ENCODE measurements at regions not wholly inside any gene's neighbourhood (a gene's known extent, or its start where the extent isn't known, plus 50 kb on each side); places are given as distances from the start of the nearest gene placed in this dataset.
A peak's percentile ranks its signal among the peaks of the same experiment; 100 is the strongest.

DNA sequence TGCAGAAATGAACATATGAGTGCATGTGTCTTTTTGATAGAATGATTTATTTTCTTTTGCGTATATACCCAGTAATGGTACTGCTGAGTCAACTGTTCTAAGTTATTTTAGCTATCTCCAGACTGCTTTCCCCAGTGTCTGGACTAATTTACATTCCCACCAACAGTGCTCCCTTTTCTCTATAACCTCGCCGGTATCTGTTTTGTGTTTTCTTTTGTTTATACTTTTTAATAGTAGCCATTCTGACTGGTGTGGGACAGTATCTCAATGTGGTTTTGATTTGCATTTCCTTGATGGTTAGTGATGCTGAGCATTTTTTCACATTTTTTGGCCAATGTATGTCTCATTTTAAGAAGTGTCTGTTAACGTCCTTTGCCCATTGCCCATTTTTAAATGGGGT lies 218.6 kb upstream of the KCNIP4 start:
- TF ChIP-seq, protein P1, sequence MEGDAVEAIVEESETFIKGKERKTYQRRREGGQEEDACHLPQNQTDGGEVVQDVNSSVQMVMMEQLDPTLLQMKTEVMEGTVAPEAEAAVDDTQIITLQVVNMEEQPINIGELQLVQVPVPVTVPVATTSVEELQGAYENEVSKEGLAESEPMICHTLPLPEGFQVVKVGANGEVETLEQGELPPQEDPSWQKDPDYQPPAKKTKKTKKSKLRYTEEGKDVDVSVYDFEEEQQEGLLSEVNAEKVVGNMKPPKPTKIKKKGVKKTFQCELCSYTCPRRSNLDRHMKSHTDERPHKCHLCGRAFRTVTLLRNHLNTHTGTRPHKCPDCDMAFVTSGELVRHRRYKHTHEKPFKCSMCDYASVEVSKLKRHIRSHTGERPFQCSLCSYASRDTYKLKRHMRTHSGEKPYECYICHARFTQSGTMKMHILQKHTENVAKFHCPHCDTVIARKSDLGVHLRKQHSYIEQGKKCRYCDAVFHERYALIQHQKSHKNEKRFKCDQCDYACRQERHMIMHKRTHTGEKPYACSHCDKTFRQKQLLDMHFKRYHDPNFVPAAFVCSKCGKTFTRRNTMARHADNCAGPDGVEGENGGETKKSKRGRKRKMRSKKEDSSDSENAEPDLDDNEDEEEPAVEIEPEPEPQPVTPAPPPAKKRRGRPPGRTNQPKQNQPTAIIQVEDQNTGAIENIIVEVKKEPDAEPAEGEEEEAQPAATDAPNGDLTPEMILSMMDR (IDR thresholded peaks at IDR 0.05; ENCODE audit: low read length, missing control alignments): no peak
- DNase-seq (ENCODE audit: low read depth): no peak
- H3K4me3 ChIP-seq (replicated peaks; ENCODE audit: low read depth, low read length): no peak overlapping the region

DNA sequence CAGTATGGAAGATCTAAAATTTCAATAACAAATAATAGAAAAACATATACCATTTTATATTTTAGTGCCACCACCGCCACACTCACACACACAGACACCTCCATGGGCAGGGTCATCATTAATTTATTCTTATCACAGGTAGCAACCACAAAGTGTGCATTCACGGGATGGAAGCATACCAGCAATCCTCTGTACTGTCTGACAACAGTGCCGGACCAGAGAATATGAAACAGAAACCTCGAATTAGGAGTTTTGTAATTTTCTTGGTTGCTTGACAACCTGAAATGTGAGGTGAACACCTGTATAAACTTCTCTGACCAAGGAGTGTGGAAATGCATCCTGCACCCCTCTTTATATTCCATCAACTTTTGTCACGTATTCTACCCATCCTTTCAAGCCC lies 213.9 kb upstream of the KCNIP4 start:
- no peak overlapping the region for H3K4me3 ChIP-seq (replicated peaks; ENCODE audit: low read depth, low read length)
- TF ChIP-seq, protein P1 (IDR thresholded peaks at IDR 0.05; ENCODE audit: low read length, missing control alignments): no peak
- DNase-seq (ENCODE audit: low read depth): no peak

DNA sequence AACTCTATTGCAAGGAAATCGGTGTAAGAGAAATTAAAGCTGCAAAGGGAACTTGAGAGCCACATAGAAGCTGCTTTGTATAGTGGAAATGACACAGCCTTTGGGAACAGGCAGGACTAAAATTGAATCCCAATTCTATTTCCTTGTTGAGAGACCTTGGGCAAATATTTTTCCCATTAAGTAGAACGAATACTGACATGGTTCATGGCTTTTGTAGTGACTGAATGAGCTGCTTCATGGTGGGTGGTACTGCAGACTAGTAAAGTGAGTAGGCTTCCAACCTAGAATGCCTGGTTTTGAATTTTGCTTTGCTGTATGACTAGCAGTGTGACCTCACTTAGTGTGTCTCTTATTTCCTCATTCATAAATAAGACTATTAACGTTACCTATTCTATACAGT lies 182.2 kb upstream of the KCNIP4 start:
- no peak overlapping the region for H3K4me3 ChIP-seq (replicated peaks; ENCODE audit: low read depth, low read length)
- TF ChIP-seq, protein P1 (IDR thresholded peaks at IDR 0.05; ENCODE audit: low read length, missing control alignments): no peak
- no peak for DNase-seq (ENCODE audit: low read depth)

DNA sequence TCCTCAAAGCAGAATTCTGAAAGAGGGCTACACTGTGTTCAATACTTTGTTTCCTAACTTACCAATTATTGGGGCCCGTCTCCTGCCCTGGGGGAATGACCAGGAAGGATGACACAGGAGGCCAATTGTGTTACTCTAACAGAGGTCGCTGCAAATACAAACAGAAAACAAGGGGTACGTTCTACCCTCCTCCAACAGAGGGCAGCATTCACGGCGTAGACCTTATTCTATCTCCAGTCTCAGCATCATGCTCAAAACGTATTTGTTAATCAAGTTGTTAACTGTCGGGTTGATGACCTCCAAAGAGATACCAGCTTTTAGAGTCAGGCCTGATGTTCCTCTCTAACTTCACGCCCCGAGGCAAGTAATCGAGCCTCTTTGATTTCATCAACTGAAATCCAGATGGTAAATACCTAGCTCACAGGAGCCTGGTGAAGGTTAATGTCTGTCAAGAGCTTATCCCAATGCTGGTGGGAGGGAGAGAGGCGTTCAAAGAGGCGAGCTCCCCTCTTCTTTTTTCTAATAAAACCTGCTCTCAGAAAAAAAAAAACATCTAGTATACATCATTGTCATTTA lies 181.0 kb upstream of the KCNIP4 start:
- peak; percentile 70 for DNase-seq (ENCODE audit: low read depth)
- H3K4me3 ChIP-seq (replicated peaks; ENCODE audit: low read depth, low read length): no peak overlapping the region
- TF ChIP-seq, protein P1 (IDR thresholded peaks at IDR 0.05; ENCODE audit: low read length, missing control alignments): peak; percentile 86

DNA sequence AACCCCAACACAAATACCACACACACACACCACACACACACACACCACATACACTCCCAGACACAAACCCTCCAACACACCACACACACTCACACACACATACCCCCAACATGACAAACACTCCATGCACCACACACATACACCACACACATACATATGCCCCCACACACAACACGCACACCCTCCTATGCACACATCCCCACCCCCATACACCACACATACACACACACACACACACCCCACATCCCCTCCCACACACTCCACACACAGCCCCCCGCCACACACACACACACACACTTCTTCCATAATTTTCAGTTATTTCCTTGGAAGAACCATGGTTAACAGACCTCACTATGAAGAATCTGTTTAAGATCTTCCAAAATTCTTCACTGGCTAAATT lies 173.5 kb upstream of the KCNIP4 start:
- no peak for DNase-seq (ENCODE audit: low read depth)
- TF ChIP-seq, protein P1 (IDR thresholded peaks at IDR 0.05; ENCODE audit: low read length, missing control alignments): no peak
- H3K4me3 ChIP-seq (replicated peaks; ENCODE audit: low read depth, low read length): no peak overlapping the region

DNA sequence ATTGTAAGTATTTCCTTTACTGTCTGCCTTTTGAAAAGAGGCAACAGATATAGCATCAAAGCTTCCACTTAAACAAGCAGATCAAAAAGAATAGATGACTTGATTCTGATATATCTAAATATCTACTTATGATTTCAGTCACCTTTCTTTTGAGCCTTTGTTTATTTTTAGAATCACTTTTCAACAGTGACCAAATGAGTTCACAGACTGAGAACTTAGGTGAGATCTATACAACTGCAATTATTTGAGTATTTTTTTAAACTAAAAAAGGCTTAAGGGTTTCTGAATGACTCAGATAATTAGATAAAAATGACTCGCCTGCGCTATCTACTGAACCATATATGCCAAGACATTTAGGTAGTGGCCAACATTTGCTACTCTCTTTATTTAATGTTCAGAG lies 166.7 kb upstream of the KCNIP4 start:
- TF ChIP-seq, protein P1 (IDR thresholded peaks at IDR 0.05; ENCODE audit: low read length, missing control alignments): no peak
- DNase-seq (ENCODE audit: low read depth): no peak
- no peak overlapping the region for H3K4me3 ChIP-seq (replicated peaks; ENCODE audit: low read depth, low read length)

DNA sequence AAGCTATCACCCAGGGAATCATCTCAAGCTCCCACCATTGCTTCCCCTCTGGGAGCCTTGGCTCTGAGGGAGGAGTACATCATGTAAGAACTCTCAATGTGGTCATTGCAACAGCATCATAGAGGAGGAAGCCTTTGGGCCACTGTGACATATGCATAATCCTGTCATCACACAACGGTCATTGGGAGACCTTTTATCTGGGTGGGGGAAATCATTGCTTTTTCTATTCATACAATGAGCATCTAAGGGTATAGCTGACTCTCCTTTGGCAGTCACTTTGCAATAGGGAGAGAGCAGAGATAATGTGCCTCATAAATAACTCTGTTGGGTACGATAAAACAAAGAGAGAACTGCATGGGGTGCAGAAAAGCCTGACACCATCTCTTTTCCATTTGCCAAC lies 155.2 kb upstream of the KCNIP4 start:
- H3K4me3 ChIP-seq (replicated peaks; ENCODE audit: low read depth, low read length): no peak overlapping the region
- DNase-seq (ENCODE audit: low read depth): no peak
- TF ChIP-seq, protein P1 (IDR thresholded peaks at IDR 0.05; ENCODE audit: low read length, missing control alignments): no peak

Measured in fibroblast of pulmonary artery (primary cell).